ENCODE measurements at regions not wholly inside any gene's neighbourhood (a gene's known extent, or its start where the extent isn't known, plus 50 kb on each side); places are given as distances from the start of the nearest gene placed in this dataset.

GRCh38 chr1:170790175-170790574, 126.2 kb downstream of the PRRX1 start:
- H2AFZ ChIP-seq (replicated peaks; ENCODE audit: low read length, poor library complexity), result no peak overlapping the region
- H3K27ac ChIP-seq (ENCODE audit: insufficient read depth, low read length), result peak overlapping the region; percentile 85; the same call in 1 of the 2 replicates
- H2AK9ac ChIP-seq (replicated peaks; ENCODE audit: low read depth, low read length, poor library complexity), result no peak overlapping the region
- no peaks in the 10 kb centered on the region for H3K27me3 ChIP-seq (ENCODE audit: control insufficient read depth, insufficient read depth, low read length)
- H2BK15ac ChIP-seq (ENCODE audit: low read depth, low read length), result no peak overlapping the region
- H2BK5ac ChIP-seq (ENCODE audit: low read depth, low read length, poor library complexity, severe bottlenecking), result peak overlapping the region; percentile 17
- no peak overlapping the region for H2AK5ac ChIP-seq (ENCODE audit: low read depth, low read length)
- H3K9me1 ChIP-seq (ENCODE audit: insufficient read depth, low read length), result no peaks in the 10 kb centered on the region
- POLR2A ChIA-PET (ENCODE audit: unreplicated experiment), result no interaction called here
- H3K9ac ChIP-seq (ENCODE audit: low read depth, low read length), result no peak overlapping the region
- no peak overlapping the region for H3K56ac ChIP-seq (ENCODE audit: extremely low read depth, insufficient read depth, low read length)
- H3K23ac ChIP-seq (ENCODE audit: low read depth, low read length), result no peak overlapping the region
- no peak overlapping the region for H3K14ac ChIP-seq (replicated peaks; ENCODE audit: low read depth, low read length)
- no peaks in the 10 kb centered on the region for H3K36me3 ChIP-seq (ENCODE audit: control insufficient read depth, insufficient read depth, low read length)
- DNase-seq (no peak), ATAC-seq (ENCODE audit: low read depth) (no peak; the same call in 1 of the 2 replicates)
- H2BK120ac ChIP-seq (ENCODE audit: low read depth, low read length), result no peak overlapping the region
- no peak overlapping the region for H2BK20ac ChIP-seq (ENCODE audit: low read depth, low read length)
- no peaks in the 10 kb centered on the region for H3K9me3 ChIP-seq (ENCODE audit: control insufficient read depth, insufficient read depth, low read length)
- CTCF ChIA-PET, result interaction anchor here (0.9 to 1.4 kb wide), 3 partner anchors 9 to 140 kb away, joined by 4 to 6 read pairs (median 4); no protein-coding TSS in a partner anchor
- no TSS peak for BruUV-seq (replicated peaks)
- dilution Hi-C loops (cut with HindIII; ENCODE audit: low sequenced_read_pairs, unreplicated experiment), result no loop called here
- in situ Hi-C loops (cut with MboI; ENCODE audit: low sequenced_read_pairs), result no loop called here
- H4K20me1 ChIP-seq (ENCODE audit: insufficient read depth, low read length), result no peaks in the 10 kb centered on the region
- H3K4ac ChIP-seq (ENCODE audit: low read depth, low read length), result no peak overlapping the region
- intact Hi-C loops (cut with micrococcal nuclease), result no loop called here
- H4K91ac ChIP-seq (ENCODE audit: insufficient read depth, low read depth, low read length), result no peak overlapping the region
- peak overlapping the region; percentile 55; the same call in 1 of the 2 replicates for H4K5ac ChIP-seq (ENCODE audit: low read depth, low read length)
- H3K4me3 ChIP-seq (ENCODE audit: insufficient read depth, low read depth, low read length), result no peak overlapping the region
- H4K8ac ChIP-seq (ENCODE audit: low read depth in 2 of 2, low read length in 2 of 2), result no peak overlapping the region
- peak overlapping the region; percentile 89 for H3K4me2 ChIP-seq (ENCODE audit: low read depth, low read length)
- no peak for TF ChIP-seq SMC3 (IDR thresholded peaks at IDR 0.05; ENCODE audit: low read depth, low read length)
- TF ChIP-seq, protein P1, sequence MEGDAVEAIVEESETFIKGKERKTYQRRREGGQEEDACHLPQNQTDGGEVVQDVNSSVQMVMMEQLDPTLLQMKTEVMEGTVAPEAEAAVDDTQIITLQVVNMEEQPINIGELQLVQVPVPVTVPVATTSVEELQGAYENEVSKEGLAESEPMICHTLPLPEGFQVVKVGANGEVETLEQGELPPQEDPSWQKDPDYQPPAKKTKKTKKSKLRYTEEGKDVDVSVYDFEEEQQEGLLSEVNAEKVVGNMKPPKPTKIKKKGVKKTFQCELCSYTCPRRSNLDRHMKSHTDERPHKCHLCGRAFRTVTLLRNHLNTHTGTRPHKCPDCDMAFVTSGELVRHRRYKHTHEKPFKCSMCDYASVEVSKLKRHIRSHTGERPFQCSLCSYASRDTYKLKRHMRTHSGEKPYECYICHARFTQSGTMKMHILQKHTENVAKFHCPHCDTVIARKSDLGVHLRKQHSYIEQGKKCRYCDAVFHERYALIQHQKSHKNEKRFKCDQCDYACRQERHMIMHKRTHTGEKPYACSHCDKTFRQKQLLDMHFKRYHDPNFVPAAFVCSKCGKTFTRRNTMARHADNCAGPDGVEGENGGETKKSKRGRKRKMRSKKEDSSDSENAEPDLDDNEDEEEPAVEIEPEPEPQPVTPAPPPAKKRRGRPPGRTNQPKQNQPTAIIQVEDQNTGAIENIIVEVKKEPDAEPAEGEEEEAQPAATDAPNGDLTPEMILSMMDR (conservative IDR thresholded peaks at IDR 0.05; ENCODE audit: low read depth, low read length), result 0 out of 2 replicates have a peak, but pooled peaks have one; percentile 7
- peak overlapping the region; percentile 73; the same call in 1 of the 2 replicates for H3K18ac ChIP-seq (ENCODE audit: low read depth, low read length)
- H3K79me1 ChIP-seq (ENCODE audit: low read depth in 1 of 2, low read length in 2 of 2), result no peaks in the 10 kb centered on the region
- peaks cover 2% of the 10 kb centered on the region for H3K4me1 ChIP-seq (ENCODE audit: control insufficient read depth, insufficient read depth, low read length)
- no CpG with 5 or more reads among the region's 2 CpGs for WGBS, 2 experiments (ENCODE audit: extremely low coverage in 2 of 2, insufficient read length in 1 of 2)
